HG02885 (cell line): ENCODE measurements at regions not wholly inside any gene's neighbourhood (a gene's known extent, or its start where the extent isn't known, plus 50 kb on each side); places are given as distances from the start of the nearest gene placed in this dataset.
"Not testable (repeated sequence)": the region's sequence is repeated elsewhere in the genome, so short reads cannot be mapped to it uniquely, and the experiment has no call there.

Experiments
- ATAC-seq: cut with Tn5 transposase; IDR thresholded peaks from one replicate; pipeline ENCODE4 v1.9.1; 2021; ENCODE audit warnings: mild to moderate bottlenecking; ENCODE audit not compliant: unreplicated experiment, poor library complexity

GRCh38 chr5:128778474-128778873, 186.8 kb upstream of the SLC27A6 start:
- ATAC-seq: no peak

- ATAC-seq: no peak
Observed at GRCh38 chr5:128782446-128782845, 182.8 kb upstream of the SLC27A6 start.

- no peak for ATAC-seq
Observed at GRCh38 chr5:128784726-128785125, 180.6 kb upstream of the SLC27A6 start.

- no peak for ATAC-seq
Observed at GRCh38 chr5:128791312-128791711, 174.0 kb upstream of the SLC27A6 start.

GRCh38 chr5:128796506-128796905, 168.8 kb upstream of the SLC27A6 start:
- no peak for ATAC-seq

GRCh38 chr5:128798871-128799270, 166.4 kb upstream of the SLC27A6 start:
- ATAC-seq: no peak

GRCh38 chr5:128799945-128800344, 165.3 kb upstream of the SLC27A6 start:
- ATAC-seq: no peak

DNA sequence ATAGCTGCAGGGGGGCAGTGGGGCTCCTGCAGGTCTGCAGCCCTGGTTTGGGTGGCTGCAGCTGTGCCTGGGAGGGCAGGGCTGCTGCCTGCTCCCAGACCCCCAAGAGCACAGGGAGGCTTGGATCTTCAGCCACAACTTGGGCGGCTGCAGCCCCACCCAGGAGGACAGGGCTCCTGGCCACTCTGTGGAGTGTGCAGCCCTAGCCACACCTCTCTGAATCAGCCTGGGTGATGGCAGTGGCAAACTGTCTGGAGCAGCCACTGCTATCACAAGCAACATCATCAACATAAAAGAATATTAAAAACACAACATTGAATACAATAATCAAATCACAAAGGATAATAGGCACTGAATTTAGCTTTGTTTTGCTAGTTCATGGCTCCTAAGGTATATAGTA, 164.9 kb upstream of the SLC27A6 start:
- no peak for ATAC-seq

- no peak for ATAC-seq
Observed at GRCh38 chr5:128813317-128814070, 151.8 kb upstream of the SLC27A6 start.

GRCh38 chr5:128815201-128815600, 150.1 kb upstream of the SLC27A6 start:
- no peak for ATAC-seq

GRCh38 chr5:128825826-128826225, 139.5 kb upstream of the SLC27A6 start:
- ATAC-seq: no peak

DNA sequence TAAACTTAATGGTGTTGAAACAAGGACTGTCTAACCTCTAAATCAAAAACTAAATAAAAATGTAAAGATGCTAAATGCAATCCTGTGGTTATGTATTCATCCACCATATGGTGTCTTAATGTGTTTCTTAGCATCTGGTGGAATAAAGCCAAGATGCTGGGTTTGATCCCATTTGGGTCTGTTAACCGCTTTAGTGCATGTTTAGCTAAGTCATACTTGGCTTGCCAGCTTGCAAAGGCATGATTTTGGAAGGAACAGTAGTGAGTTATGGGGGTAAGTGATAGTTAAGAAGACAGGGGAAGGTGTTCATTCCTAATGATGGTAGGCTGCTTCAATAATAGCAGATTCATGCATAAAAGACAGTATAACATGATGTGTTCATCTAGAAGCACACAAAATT, 139.0 kb upstream of the SLC27A6 start:
- no peak for ATAC-seq

- ATAC-seq: no peak
Observed at GRCh38 chr5:128836571-128836970, 128.7 kb upstream of the SLC27A6 start.

DNA sequence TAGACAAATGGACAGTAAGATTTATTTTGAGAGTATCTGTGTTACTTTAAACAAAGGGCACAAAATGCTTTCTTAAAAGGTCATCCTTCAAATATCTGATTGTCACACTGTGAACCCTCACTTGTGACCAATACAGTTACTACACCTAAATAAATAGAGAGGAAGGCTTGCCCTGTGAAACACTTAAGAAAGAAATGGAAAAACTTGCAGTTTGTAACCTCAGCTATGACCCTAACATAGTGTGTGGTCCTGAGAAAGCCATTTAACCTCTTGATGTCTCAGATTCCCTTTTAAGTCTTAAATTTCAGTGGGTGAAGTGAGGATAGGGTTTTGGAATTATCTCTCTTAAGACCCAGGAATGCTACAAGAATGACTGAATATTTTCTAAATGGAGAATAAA, 126.7 kb upstream of the SLC27A6 start:
- no peak for ATAC-seq

- no peak for ATAC-seq
Observed at GRCh38 chr5:128842241-128842640, 123.0 kb upstream of the SLC27A6 start.

DNA sequence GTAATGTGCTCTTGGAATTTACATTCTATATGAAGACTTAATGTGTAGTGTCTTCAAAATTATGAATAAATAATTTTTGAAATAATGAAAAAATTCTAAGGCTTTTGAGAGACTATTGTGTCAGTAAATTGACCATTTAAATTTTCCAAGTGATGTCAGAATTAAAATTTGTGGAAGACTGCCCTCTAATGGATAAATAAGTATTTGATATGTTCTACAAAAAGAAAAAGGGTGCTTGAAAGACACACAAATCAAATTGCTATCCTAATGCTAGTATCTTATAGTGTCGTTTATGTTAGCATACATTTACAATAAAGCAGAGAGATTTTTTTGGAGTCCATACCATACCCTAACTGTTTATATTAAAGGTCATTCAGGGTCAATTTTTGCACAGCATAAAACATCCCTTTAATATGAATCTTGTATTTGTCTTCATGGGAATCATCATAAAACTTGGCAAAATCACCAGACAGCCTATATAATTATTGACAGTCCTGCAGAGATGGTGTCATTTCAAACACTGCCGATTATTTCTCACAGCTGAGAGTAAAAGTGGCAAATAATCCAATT, 120.8 kb upstream of the SLC27A6 start:
- no peak for ATAC-seq

DNA sequence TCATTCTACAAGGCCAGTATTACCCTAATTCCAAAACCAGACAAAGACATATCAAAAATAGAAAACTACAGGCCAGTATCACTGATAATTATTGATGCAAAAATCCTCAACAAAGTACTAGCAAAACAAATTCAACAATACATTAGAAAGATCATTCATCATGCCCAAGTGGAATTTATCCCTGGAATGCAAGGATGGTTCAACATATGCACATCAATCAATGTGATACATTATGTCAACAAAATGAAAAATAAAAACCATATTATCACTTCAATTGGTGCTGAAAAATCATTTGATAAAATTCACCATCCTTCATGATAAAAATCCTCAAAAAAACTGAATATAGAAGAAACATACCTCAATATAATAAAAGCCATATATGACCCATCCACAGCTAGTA, 115.2 kb upstream of the SLC27A6 start:
- no peak for ATAC-seq

- ATAC-seq: no peak
Observed at GRCh38 chr5:128854931-128855330, 110.4 kb upstream of the SLC27A6 start.

GRCh38 chr5:128857076-128857677, 108.1 kb upstream of the SLC27A6 start:
- ATAC-seq: no peak

DNA sequence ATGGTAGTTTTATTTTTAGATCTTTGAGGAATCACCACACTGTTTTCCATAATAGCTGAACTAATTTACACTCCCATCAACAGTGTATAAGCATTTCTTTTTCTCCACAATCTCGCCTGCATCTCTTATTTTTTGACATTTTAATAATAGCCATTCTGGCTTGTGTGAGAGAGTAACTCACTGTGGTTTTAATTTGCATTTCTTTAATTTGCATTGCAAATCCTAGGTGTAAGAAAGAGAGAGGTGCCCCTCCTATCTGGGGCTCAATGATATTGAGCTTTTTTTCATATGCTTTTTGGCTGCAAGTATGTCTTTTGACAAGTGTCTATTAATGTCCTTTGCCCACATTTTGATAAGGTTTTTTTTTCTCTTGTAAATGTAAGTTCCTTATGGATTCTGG, 106.3 kb upstream of the SLC27A6 start:
- no peak for ATAC-seq

DNA sequence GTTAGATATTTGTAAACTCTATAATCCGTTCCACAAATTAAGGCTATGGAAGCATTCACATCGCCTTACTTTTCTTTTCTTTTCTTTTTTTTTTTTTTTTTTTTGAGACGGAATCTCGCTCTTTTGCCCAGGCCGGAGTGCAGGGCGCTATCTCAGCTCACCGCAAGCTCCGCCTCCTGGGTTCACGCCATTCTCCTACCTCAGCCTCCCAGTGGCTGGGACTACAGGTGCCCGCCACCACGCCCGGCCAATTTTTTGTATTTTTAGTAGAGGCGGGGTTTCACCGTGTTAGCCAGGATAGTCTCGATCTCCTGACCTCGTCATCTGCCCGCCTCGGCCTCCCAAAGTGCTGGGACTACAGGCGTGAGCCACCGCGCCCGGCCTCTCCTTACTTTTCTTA, 104.1 kb upstream of the SLC27A6 start:
- not testable (repeated sequence) for ATAC-seq

DNA sequence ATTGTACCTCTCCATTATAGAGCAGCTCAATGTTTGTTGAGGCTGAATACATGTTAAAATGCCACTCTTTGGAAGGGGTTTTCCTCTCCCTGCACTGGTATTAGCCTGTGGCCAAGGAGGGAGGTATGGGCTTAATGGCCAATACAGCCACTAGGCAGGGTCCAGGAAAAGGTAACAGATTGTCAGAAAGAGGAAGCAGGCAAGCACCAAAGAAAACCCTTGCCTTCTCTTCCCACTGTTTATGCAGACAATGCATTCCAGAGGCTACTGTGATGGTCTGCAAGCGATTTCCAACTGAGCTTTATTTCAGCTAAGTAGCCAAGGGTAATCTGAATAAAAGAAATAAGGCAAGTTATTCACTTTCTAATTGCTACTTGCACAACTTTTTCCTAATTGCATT, 95.3 kb upstream of the SLC27A6 start:
- ATAC-seq: no peak
